NB4 (cell line): ENCODE measurements at regions not wholly inside any gene's neighbourhood (a gene's known extent, or its start where the extent isn't known, plus 50 kb on each side); places are given as distances from the start of the nearest gene placed in this dataset.

Experiments used
- DNase-seq: peaks from one replicate; pipeline ENCODE4 v3.0.0; 2010; ENCODE audit warnings: low read depth
- H3K4me3 ChIP-seq: one replicate; pipeline ENCODE4 v1.5.1; 2011; ENCODE audit warnings: mild to moderate bottlenecking, low read depth, low read length, moderate library complexity
- CTCF ChIP-seq: IDR thresholded peaks from one replicate; pipeline ENCODE4 v1.5.1; 2012; ENCODE audit warnings: low read depth, low read length
- MAX ChIP-seq: IDR thresholded peaks from 2 replicates; pipeline ENCODE4 v1.6.1; 2011; ENCODE audit warnings: low read depth, low read length
- MYC ChIP-seq: IDR thresholded peaks from 2 replicates; pipeline ENCODE4 v1.6.1; 2011; ENCODE audit warnings: low read depth, low read length
- POLR2A ChIP-seq: IDR thresholded peaks from 2 replicates; pipeline ENCODE4 v1.6.1; 2011; ENCODE audit warnings: mild to moderate bottlenecking; ENCODE audit not compliant: insufficient read length; ENCODE audit errors: extremely low read depth

DNA sequence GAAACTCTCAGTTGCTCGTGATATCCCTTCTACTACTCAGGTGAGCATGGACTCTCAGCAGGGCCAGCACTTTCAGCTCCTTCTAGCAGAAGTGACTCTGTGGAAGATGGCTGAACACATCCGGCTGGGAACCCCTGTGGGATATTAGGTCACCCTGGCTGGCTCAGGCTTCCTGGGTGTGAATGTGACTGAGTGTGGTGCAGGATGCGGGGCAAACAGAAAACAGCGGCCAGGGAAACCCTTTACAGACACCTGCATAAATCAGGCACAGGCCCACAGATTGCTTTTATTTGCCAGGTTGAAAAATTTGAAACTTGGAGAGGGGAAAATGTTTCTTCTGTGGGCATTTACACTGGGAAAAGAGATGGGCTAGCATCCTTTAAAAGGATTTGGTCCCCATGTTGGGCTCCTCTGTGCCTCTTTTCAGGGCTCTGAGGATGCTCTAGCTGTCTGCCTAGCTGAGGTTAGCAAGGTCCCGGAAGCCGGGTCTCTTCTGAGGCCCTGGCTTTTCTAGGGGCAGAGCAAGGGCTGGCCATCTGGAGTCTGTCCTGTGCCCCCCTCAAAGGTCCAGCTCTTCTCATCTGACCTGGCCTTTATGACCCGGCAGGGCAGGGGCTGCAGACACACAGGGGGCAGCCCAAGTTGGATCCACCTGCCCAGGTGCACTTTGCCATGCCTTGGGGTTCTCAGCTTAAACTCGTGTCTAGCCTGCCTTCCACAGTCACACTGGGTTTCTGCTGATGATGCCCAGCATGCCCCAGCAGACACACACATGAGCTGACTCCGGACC is 243.0 kb downstream of the SIPA1L2 start:
- DNase-seq, result no peak
- no peak for TF ChIP-seq CTCF
- TF ChIP-seq POLR2A, result no peak
- TF ChIP-seq MYC, result no peak
- TF ChIP-seq MAX, result no peak
- H3K4me3 ChIP-seq, result no peak overlapping the region

- no peak for DNase-seq
- H3K4me3 ChIP-seq, result no peak overlapping the region
- TF ChIP-seq POLR2A (no peak), MAX (no peak), CTCF (no peak), MYC (no peak)
Observed at GRCh38 chr1:232386294-232386693, 243.6 kb downstream of the SIPA1L2 start.

DNA sequence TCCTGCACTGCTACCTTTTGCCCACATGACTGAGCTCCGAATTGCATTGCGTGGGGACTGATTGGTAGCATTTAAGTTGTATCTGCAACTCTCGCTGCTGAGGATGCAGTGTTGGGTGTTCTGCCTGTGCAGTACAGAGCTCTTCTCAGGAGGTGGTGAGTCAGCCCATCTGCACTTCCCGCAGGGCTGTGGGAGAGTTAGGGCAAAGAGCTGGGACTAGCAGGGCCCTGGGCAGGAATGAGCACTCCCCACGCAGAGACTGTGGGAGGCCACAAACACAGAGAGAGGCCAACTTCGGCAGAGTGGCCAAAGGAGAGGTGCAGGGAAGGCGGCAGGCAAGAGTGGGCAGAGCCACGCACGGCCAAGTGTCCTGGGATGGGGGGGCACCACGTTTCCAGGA is 244.7 kb downstream of the SIPA1L2 start:
- TF ChIP-seq CTCF (no peak), POLR2A (no peak), MYC (no peak), MAX (no peak)
- DNase-seq, result peak; percentile 14
- no peak overlapping the region for H3K4me3 ChIP-seq

DNA sequence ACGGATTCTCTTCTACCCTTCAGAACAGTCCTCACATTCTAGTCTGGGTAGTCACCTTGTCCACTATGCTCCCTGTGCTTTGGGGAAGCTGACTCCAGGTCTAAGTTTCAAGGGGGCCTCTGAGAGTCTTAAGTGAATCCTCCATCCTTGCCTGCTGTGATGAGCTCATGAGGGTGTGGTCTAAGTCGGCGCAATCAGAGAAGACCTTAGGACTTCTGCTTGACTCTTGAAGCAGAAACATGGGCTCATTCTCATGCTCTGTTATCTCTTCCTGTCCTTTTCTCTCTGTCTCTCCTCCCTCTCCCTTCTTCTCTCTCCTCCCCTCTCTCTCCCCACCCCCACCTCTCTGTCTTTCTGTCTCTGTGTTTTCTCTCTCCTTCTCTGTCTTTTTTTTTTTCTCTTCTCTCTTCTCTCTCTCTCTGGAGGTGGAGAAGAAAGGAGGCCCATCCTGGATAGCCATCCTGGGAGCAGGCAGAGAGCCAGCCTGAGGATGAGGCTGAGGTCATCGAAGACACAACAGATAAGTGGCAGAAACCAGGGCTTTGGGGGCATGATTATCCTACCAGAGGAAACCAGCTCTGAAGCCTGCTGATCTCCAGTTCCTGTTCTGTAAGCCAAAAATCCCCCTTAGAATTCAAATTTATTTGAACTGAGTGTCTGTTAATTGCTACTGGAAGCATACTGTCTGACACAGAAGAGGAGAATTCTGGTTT is 245.6 kb downstream of the SIPA1L2 start:
- DNase-seq, result peak; percentile 9
- TF ChIP-seq CTCF, result no peak
- TF ChIP-seq MAX, result no peak
- no peak for TF ChIP-seq POLR2A
- no peak overlapping the region for H3K4me3 ChIP-seq

- no peak for DNase-seq
- no peak for TF ChIP-seq CTCF
- TF ChIP-seq POLR2A, result no peak
- H3K4me3 ChIP-seq, result no peak overlapping the region
Observed at GRCh38 chr1:232383455-232384123, 246.3 kb downstream of the SIPA1L2 start.
